ENCODE measurements at regions not wholly inside any gene's neighbourhood (a gene's known extent, or its start where the extent isn't known, plus 50 kb on each side); places are given as distances from the start of the nearest gene placed in this dataset.

- CTCF ChIA-PET: interaction anchor here (1.2 kb wide), 1 partner anchor 13 kb away, joined by 3 read pairs; no protein-coding TSS in a partner anchor
- POLR2A ChIA-PET: no interaction called here
Observed at GRCh38 chr21:27713154-27714109, 746.5 kb upstream of the ADAMTS5 start.

More at GRCh38 chr21:27713154-27714109, 746.5 kb upstream of the ADAMTS5 start:
- no TSS peak for BruUV-seq (replicated peaks)
- H3K4me3 ChIP-seq (replicated peaks in 1 of 3; ENCODE audit: insufficient read depth in 1 of 3, low read depth in 1 of 3, low read length in 3 of 3): no peak overlapping the region
- dilution Hi-C loops (cut with MboI; ENCODE audit: extremely low pct_ligation_motif_present, low sequenced_read_pairs) (no loop called here), intact Hi-C loops (cut with micrococcal nuclease) (no loop called here)
- TF ChIP-seq FOS (IDR thresholded peaks at IDR 0.05; ENCODE audit: borderline replicate concordance, insufficient read depth, low read length) (no peak), MAX (IDR thresholded peaks at IDR 0.05; ENCODE audit: insufficient read depth, insufficient read length) (no peak), GATA2 (IDR thresholded peaks at IDR 0.05; ENCODE audit: insufficient read depth, insufficient read length, low read depth, low read length) (no peak), MYC (IDR thresholded peaks at IDR 0.05; ENCODE audit: low read depth, low read length) (no peak), POLR2AphosphoS5 (IDR thresholded peaks at IDR 0.05; ENCODE audit: insufficient read depth, low read depth, low read length) (no peak), JUN (IDR thresholded peaks at IDR 0.05; ENCODE audit: borderline replicate concordance, insufficient read depth, insufficient read length, low read depth) (no peak), POLR2A (IDR thresholded peaks at IDR 0.05; ENCODE audit: low read depth, low read length) (no peak), EZH2 (IDR thresholded peaks at IDR 0.05; ENCODE audit: borderline replicate concordance, low read depth, low read length, severe bottlenecking) (no peak), CTCF (IDR thresholded peaks at IDR 0.05; ENCODE audit: extremely low read depth in 1 of 2, insufficient read depth in 1 of 2, low read depth in 1 of 2, low read length in 2 of 2) (no peak)
- no peaks in the 10 kb centered on the region for H3K4me1 ChIP-seq (ENCODE audit: control insufficient read depth, extremely low read depth, insufficient read depth, low read length)
- no peaks in the 10 kb centered on the region for H4K20me1 ChIP-seq (replicated peaks; ENCODE audit: control insufficient read depth, extremely low read depth, insufficient read depth, low read length)
- no peaks in the 10 kb centered on the region for H3K36me3 ChIP-seq (ENCODE audit: control insufficient read depth in 2 of 2, extremely low read depth in 1 of 2, insufficient read depth in 2 of 2, low read length in 2 of 2)
- FAIRE-seq: no peak
- no peak overlapping the region for H3K9ac ChIP-seq (replicated peaks; ENCODE audit: extremely low read depth, insufficient read depth, low read length)
- H3K4me2 ChIP-seq (ENCODE audit: insufficient read depth, low read length): no peak overlapping the region
- no peak overlapping the region for H2AFZ ChIP-seq (ENCODE audit: low read depth, low read length)
- H3K79me2 ChIP-seq (ENCODE audit: control insufficient read depth, insufficient read depth, low read length): no peaks in the 10 kb centered on the region
- H3K27me3 ChIP-seq (ENCODE audit: control insufficient read depth in 2 of 2, insufficient read depth in 2 of 2, low read length in 2 of 2): no peaks in the 10 kb centered on the region
- H3K27ac ChIP-seq (ENCODE audit: insufficient read depth, low read depth, low read length): no peak overlapping the region
- no peaks in the 10 kb centered on the region for H3K9me3 ChIP-seq (replicated peaks; ENCODE audit: control insufficient read depth, insufficient read depth, low read length)
- no peak for DNase-seq (ENCODE audit: low read depth, low spot score)
- H3K9me1 ChIP-seq (replicated peaks; ENCODE audit: control insufficient read depth, extremely low read depth, insufficient read depth, low read length): no peaks in the 10 kb centered on the region
